Psoas muscle (tissue), 7 donors: ENCODE measurements at regions not wholly inside any gene's neighbourhood (a gene's known extent, or its start where the extent isn't known, plus 50 kb on each side); places are given as distances from the start of the nearest gene placed in this dataset.

Experiments used
- ATAC-seq, 4 donors: fragments of 200-7000 bp; cut with Tn5 transposase; one replicate each; pipeline ENCODE4 v1.9.1; 2020; ENCODE audit warnings: moderate library complexity in 3 of 4, mild to moderate bottlenecking in 2 of 4
- DNase-seq, 2 donors: peaks; one replicate each; pipeline ENCODE4 v3.0.0-alpha.2; 2020
- H3K27ac ChIP-seq: fragments of 200-600 bp; one replicate; pipeline ENCODE4 v1.8.0; 2022
- H3K27me3 ChIP-seq, 3 donors: fragments of 200-600 bp in 1 of 3; one replicate each; pipeline versions ENCODE4 v1.6.1 to v1.8.0; 2013 to 2022; ENCODE audit warnings: low read length in 2 of 3, mild to moderate bottlenecking in 2 of 3, moderate library complexity in 1 of 3; ENCODE audit not compliant: insufficient read depth in 3 of 3
- H3K36me3 ChIP-seq, 2 donors: fragments of 200-600 bp in 1 of 2; one replicate each; pipeline versions ENCODE4 v1.6.1 to v1.8.0; 2013 to 2022; ENCODE audit warnings: low read depth in 1 of 2, mild to moderate bottlenecking in 1 of 2, moderate library complexity in 1 of 2; ENCODE audit not compliant: insufficient read depth in 1 of 2
- H3K4me1 ChIP-seq: fragments of 200-600 bp; one replicate; pipeline ENCODE4 v1.8.0; 2022
- H3K4me3 ChIP-seq: fragments of 200-600 bp; one replicate; pipeline ENCODE4 v1.8.0; 2022; ENCODE audit warnings: mild to moderate bottlenecking
- H3K9me3 ChIP-seq: fragments of 200-600 bp; one replicate; pipeline ENCODE4 v1.8.0; 2022
- WGBS, 3 donors: extraction: QIAGEN DNeasy Blood & Tissue Kit; methylation state at CpG; one replicate each; pipeline versions ENCODE4 v1.1.6 to v1.1.7; 2013; 5-methylcytosine and 5-hydroxymethylcytosine counted together
- intact Hi-C, 2 donors: fragments of 100-400 bp; cut with DNase I; formaldehyde crosslinking; loops; one replicate each; pipeline versions ENCODE4 v1.11.0 to v1.14.2; 2022
- TF ChIP-seq, protein P1 (sequence below): fragments of 200-600 bp; IDR thresholded peaks from one replicate; pipeline ENCODE4 v1.8.0; 2022; ENCODE audit warnings: antibody characterized with exemption
- donor health status: healthy with polysubstance abuse.
- donor health status: DM: no; HTN: no; CAD: no; lungs with moderate emphysema.
- donor health status: Bipolar disorder and iron deficiency.
- donor health status: healthy.
- donor health status: DM: yes; HTN: yes; CAD: no.
- donor health status: DM: no; HTN: no; CAD: no.
- donor health status: DM: yes; HTN: yes; CAD: no.

DNA sequence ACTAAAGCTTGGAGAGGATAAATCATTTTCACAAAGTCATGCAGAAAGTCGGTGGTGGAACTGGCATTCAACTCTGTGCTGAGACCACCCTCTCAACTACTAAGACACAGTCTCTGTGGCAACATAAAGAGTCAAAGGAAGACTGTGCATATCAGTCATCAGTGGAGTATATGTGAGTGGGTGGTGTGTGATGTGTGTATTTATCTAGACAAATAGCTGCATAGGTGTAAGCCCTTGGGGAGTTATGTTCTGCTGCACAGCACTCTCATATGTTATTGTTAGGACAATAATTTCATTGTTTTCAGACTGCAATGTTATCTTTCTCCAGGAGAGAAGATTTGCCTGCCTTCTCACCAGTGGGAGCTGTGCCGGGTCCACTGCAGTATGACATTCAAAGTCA lies 186.3 kb upstream of the HNRNPA3 start:
- ATAC-seq (no peak), DNase-seq (no peak)
- H3K27me3 ChIP-seq = no peaks in the 10 kb centered on the region
- intact Hi-C loops = no loop called here
- H3K27ac ChIP-seq = no peak overlapping the region
- no peaks in the 10 kb centered on the region for H3K9me3 ChIP-seq
- WGBS, 3 donors = 64 to 65% (median 65%) methylated on average over 2 of the region's 2 CpGs
- H3K36me3 ChIP-seq = no peaks in the 10 kb centered on the region
- no peak overlapping the region for H3K4me3 ChIP-seq
- TF ChIP-seq, protein P1, sequence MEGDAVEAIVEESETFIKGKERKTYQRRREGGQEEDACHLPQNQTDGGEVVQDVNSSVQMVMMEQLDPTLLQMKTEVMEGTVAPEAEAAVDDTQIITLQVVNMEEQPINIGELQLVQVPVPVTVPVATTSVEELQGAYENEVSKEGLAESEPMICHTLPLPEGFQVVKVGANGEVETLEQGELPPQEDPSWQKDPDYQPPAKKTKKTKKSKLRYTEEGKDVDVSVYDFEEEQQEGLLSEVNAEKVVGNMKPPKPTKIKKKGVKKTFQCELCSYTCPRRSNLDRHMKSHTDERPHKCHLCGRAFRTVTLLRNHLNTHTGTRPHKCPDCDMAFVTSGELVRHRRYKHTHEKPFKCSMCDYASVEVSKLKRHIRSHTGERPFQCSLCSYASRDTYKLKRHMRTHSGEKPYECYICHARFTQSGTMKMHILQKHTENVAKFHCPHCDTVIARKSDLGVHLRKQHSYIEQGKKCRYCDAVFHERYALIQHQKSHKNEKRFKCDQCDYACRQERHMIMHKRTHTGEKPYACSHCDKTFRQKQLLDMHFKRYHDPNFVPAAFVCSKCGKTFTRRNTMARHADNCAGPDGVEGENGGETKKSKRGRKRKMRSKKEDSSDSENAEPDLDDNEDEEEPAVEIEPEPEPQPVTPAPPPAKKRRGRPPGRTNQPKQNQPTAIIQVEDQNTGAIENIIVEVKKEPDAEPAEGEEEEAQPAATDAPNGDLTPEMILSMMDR = no peak
- H3K4me1 ChIP-seq = no peaks in the 10 kb centered on the region

DNA sequence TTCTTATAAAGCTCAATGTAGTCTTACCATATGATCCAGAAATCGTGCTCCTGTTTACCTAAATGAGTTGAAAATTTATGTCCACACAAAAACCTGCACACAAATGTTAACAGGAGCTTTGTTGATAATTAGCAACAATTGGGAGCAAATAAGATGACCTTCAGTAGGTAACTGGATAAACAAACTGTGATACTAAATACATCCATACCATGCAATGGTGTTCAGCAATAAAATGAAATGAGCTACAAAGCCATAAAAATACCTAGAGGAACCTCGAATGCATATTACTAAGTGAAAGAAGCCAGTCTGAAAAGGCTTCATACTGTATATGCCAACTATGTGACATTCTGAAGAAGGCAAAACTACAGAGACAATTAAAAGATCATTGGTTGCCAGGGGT lies 185.6 kb upstream of the HNRNPA3 start:
- Histone ChIP-seq H3K4me3 (no peak overlapping the region), H3K4me1 (no peaks in the 10 kb centered on the region), H3K27me3 (no peaks in the 10 kb centered on the region), H3K9me3 (no peaks in the 10 kb centered on the region), H3K36me3 (no peaks in the 10 kb centered on the region), H3K27ac (no peak overlapping the region)
- TF ChIP-seq, protein P1 = no peak
- 66 to 72% (median 68%) methylated on average over 2 of the region's 2 CpGs for WGBS, 3 donors
- no peak for ATAC-seq
- intact Hi-C loops = no loop called here
- no peak for DNase-seq

DNA sequence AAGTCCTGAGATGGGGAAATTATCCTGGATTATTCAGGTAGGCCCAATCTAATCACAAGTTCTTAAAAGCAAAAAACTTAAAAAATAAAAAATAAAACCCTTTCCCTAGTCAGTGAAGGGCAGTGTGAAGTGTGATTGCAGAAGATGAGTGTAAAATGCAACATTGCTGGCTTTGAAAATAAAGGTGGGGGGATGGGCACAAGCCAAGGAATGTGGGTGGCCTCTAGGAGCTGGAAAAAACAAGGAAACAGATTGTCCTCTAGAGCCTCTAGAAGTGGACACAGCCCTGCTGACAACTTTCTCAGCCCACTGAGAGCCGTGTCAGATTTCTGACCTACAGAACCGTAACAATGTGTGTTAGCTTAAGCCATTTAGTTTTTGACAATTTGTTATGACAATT lies 184.3 kb upstream of the HNRNPA3 start:
- Histone ChIP-seq H3K36me3 (no peaks in the 10 kb centered on the region), H3K27ac (no peak overlapping the region), H3K27me3 (no peaks in the 10 kb centered on the region), H3K4me1 (no peaks in the 10 kb centered on the region), H3K9me3 (no peaks in the 10 kb centered on the region), H3K4me3 (no peak overlapping the region)
- intact Hi-C loops = no loop called here
- TF ChIP-seq, protein P1 = no peak
- WGBS, 3 donors = 67 to 74% (median 73%) methylated on average over 2 of the region's 2 CpGs
- ATAC-seq (no peak), DNase-seq (no peak)

DNA sequence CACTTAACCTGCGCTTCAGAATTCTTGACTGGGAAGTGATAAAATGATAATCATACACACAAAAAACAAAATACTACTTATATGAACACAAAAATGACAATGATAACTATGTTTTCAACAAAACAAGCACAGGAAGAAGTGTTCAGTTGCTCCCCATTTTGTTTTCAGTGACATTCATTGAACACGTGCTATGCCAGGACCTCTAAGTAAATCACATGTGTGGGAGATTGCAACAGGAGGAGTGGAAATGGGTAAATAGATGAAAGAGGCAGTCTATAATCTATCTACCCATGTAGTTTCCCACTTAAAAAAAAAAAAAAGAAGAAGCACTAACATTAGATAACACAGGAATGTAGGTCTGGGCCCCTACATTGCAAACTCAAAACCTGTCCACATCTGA lies 183.5 kb upstream of the HNRNPA3 start:
- intact Hi-C loops = no loop called here
- TF ChIP-seq, protein P1 = no peak
- 88 to 93% (median 92%) methylated on average over 2 of the region's 2 CpGs for WGBS, 3 donors
- no peaks in the 10 kb centered on the region for H3K36me3 ChIP-seq
- H3K27ac ChIP-seq = no peak overlapping the region
- ATAC-seq (no peak), DNase-seq (no peak)
- H3K4me1 ChIP-seq = no peaks in the 10 kb centered on the region
- H3K4me3 ChIP-seq = no peak overlapping the region
- H3K9me3 ChIP-seq = no peaks in the 10 kb centered on the region
- no peaks in the 10 kb centered on the region for H3K27me3 ChIP-seq

DNA sequence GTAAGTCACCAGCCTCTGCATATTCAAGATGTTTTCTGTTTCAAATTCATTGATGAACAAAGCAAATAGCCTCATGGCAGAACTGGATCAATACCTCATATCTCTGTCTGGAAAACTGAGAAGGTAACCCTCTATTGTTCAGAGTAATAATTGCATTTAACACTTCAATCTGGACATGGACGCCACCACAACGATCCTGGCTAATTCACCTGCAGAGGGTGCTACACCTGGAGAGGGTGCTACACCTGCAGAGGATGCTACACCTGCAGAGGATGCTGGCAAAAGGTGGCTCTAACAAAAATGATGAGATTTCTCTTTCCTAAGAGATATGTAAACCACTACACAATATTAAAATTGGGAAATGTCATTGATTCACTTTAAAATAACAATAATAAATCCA lies 183.1 kb upstream of the HNRNPA3 start:
- Histone ChIP-seq H3K36me3 (no peaks in the 10 kb centered on the region), H3K27me3 (no peaks in the 10 kb centered on the region), H3K4me3 (no peak overlapping the region), H3K9me3 (no peaks in the 10 kb centered on the region), H3K4me1 (no peaks in the 10 kb centered on the region), H3K27ac (no peak overlapping the region)
- intact Hi-C loops = no loop called here
- TF ChIP-seq, protein P1 = no peak
- DNase-seq = no peak
- WGBS, 3 donors = 65 to 71% (median 67%) methylated on average over 2 of the region's 2 CpGs
- no peak for ATAC-seq
